ENCODE measurements at regions not wholly inside any gene's neighbourhood (a gene's known extent, or its start where the extent isn't known, plus 50 kb on each side); places are given as distances from the start of the nearest gene placed in this dataset.
"Not testable (repeated sequence)": the region's sequence is repeated elsewhere in the genome, so short reads cannot be mapped to it uniquely, and the experiment has no call there.

GRCh38 chr4:66225539-66225938, 555.2 kb upstream of the EPHA5 start:
- no peak for DNase-seq

GRCh38 chr4:66223068-66223703, 552.9 kb upstream of the EPHA5 start:
- no peak for DNase-seq

DNA sequence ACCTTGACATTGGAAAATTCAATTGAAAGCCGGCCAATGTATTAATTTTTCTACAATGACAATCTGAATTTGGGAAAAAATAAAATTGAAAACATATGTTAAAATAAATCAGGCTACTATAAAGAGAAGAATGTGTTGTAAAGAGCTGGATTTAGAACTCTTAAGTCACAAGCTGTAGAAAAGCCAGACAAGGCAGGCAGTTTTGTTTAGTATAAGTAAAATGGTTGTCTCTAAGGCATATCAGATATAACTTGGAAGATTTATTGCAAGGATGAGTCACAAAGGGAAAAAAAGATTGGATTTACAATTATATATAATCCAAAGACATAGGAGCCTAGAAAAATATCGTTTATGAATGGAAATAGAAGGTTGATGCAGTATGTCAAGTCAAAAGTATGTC, 549.1 kb upstream of the EPHA5 start:
- no peak for DNase-seq

DNA sequence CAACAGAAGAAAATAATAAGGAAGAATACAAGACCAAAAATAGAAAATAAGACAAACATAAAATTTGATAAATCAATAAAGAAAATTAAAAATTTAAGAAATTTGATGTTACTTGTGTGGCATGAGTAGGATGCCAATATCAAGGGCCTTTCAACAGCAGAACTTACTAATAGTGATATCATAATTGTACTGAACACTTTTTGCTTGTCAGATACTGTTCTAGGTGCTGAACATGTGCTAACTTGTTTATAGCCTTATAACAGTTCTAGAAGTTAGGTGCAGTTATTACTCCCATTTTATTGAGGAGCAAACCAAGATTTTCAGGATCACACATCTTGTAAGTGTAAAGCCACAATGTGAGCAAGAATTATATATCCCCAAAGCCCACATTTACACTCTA, 546.0 kb upstream of the EPHA5 start:
- no peak for DNase-seq

GRCh38 chr4:66212489-66212888, 542.2 kb upstream of the EPHA5 start:
- DNase-seq = no peak

- DNase-seq = no peak
These were observed 534.4 kb upstream of the EPHA5 start for GRCh38 chr4:66204534-66205247.

- DNase-seq = no peak
These were observed 532.6 kb upstream of the EPHA5 start for GRCh38 chr4:66202870-66203269.

DNA sequence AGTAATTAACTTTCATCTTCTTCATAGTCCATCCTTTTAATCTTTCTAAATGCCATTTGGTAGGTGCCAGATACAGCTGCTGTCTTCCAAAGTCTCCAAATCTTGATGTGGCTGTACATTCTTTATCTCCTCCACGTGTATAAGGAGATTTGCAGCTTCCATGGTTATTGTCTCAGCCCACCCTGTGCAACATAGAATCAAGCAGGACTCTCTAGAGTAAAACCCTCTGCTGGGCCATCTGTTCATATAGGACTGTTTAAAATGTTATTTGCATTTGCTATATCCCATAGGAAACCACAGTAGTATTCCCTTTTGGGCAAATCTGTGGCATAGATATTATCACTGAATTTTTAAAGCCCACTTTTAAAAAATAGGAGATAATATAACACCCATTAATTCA, 527.2 kb upstream of the EPHA5 start:
- no peak for DNase-seq

DNA sequence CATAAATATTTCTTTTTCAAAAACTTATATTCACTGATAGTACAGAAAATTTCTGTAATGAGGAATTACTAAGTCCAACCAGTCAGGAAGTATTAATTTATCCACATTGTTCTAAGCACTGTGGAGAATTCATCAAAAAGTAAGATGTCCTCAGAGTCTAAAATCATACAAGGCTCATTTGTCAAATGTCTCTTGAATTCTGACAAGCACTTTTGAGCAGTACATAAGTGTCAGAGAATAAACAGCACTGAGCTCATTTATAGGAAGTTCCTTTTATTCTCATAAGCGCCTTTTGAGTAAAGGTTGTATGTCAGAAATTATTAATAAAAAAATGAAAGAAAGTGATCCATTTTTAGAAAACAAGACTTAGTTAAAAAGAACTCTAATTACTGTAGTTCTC, 523.2 kb upstream of the EPHA5 start:
- no peak for DNase-seq

DNA sequence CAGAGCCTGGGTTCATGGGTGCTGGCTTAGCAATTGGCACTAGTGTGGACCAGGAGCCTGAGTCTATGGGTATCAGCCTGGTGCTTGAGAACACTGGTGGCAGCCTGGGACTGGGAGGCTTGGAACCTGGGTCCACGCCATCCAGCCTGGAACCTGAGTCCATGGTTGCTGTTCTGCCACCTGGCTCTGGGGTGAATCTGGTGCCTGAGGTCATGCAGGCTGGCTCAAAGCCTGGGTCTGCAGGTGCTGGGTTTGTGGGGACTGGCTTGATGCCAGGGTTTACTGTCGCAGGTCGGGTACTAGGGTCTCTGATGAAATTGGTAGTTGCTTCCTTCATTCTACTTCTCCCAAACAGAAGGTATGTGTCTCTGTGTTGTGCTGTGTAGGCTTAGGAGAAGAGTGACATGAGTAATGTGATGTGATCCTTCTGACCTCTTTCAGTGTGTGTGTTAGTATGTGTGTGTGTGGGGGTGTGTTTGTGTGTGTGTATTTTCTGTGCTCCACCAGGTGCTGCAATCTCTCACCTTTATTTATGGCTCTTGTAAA, 517.0 kb upstream of the EPHA5 start:
- no peak for DNase-seq

DNA sequence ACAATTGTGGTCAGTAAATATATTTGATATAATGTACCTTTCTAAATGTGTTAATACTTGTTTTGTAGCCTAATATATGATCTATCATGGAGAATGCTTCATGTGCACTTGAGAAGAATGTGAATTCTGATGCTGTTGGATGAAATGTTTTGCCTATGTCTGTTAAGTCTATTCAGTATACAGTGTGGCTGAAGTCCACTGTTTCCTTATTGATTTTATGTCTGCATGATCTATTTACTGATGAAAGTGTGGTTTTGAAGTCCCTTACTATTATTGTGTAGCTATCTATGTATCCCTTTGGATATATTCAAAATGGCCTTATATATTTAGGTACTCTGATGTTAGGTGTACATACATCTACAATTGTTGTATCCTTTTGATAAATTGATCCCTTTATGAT, 515.8 kb upstream of the EPHA5 start:
- DNase-seq = no peak

GRCh38 chr4:66182636-66183035, 512.3 kb upstream of the EPHA5 start:
- no peak for DNase-seq

DNA sequence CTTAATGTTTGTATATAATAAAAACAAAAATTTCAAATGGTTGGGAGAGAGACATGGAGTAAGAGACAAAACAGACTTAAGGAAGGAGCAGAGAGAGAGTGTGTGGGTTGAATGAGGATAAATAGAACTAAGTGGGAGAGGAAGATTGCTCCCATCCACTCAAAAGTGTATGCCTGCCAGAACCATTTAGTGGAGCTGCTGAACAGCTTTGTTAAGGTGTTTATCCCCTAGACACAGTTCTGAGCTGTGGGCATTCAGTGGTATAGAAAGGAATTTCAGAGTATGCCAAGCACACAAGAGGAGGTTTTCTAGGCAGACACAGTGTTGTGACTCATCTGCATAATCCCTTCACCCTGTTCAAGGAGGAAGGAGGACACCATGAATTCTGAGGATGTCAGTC, 508.6 kb upstream of the EPHA5 start:
- DNase-seq = no peak

DNA sequence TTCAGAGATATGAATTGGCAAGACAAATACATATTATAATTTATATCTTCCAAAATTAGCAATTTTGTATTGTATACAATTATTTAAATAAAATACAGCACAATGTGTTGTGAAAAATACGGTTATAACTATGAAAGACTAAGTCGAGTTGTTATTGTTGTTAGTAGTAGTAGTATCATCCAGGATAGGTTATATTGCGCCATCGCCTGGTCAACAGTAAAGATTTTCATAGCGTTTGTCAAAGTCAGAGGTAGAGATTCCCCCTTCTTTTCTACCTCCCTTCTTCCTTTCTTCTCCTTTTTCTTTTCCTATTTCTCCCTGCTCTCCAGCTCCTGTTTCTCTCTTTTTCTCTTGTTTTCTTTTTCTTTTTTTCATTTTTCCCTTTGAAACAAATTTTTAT, 499.1 kb upstream of the EPHA5 start:
- no peak for DNase-seq

DNA sequence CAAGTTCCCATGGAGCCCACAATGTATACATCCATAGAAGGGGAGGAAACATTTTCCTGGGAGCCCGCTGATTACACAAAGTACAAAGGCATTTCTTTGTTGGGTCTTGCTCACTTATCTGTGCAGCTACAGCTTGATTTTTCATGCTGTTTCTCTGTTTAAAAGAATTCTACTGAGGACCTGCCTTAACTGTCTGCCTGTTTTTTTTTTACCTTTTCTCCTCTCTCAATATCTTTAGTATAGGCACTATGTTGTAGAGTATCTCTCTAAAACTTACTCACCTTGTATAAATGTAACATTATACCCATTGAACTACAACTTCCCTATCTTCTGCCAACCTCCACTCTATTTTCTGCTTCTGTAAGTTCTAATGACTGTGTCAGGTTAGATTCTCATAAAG, 494.6 kb upstream of the EPHA5 start:
- DNase-seq = no peak

DNA sequence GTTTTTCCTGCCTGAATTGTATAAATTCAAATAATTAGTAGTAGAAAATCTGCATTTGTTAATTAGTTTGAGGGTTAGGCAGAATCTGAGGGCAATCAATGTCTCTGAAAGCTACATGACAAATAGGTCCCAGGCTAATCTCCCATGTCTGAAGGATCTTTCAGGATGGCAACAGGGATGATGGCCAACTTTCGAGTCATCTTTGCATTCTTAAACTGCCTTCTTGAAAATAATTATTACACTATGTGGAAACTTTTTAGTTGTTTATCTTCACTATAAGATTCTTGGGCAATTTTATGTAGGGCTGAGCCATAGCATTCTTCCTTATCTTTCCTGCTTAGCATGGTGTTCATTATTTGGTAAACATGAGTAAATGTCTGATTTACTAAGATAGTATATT, 490.3 kb upstream of the EPHA5 start:
- DNase-seq = no peak

DNA sequence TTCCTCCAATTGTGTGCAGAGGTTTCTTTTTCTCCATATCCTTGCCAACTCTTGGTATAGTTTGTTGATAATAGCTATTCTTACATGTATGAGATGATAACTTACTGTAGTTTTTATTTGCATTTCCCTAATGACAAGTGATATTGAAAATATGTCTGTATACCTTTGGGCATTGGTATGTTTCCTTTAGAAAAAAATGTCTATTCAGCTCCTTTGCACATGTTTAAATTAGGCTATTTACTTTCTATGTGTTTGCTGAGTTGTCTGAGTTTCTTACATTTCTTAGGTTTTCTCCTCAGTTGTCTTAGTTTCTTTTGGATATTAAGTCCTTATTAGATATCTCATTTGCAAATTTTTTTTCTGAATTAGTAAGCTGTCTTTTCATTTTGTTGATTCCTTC, 487.3 kb upstream of the EPHA5 start:
- no peak for DNase-seq

DNA sequence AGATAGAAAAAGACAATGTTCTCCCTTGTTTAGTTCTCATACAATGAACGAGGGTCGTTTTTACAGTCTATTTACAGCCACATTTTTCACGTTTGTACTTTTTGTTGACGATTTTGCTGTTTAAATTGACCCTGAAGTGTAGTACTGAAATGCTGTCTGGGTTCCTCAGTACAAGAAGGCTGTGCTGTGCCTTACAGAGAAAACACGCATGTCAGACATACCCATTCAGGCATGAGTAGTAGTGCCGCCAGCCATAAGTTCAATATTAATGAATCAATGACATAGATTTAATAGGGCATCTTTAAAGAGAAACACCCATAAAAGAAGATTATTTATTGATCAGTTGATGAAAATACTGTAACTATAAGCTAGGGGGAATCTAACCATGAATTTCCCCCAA, 459.8 kb upstream of the EPHA5 start:
- no peak for DNase-seq

DNA sequence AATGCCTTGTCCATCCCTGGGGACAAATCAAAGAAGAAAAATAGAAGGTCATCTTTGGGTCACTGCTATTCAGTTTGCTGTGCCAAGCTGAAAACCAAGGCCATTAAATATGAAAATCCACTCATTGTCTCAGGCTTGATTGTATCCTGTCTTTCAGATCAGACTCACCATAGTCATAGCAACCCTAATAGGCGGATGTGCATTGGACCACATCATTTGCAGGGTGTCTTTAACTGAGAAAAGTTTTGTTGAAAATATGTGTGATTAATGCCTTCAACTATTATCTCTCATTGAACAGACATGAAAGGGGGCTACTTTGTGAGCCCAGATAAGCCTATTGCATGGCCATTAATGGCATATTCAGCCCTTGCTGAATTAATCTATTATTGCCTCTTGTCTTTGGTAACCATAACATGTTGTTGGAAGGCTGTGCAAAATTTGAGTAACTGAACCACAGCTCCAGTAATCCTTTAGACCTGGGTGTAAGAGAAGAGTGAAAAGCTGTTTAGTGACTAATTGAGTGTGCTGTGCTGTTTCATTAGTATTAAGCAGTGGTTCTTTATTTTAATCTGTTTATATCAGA, 453.6 kb upstream of the EPHA5 start:
- no peak for DNase-seq

DNA sequence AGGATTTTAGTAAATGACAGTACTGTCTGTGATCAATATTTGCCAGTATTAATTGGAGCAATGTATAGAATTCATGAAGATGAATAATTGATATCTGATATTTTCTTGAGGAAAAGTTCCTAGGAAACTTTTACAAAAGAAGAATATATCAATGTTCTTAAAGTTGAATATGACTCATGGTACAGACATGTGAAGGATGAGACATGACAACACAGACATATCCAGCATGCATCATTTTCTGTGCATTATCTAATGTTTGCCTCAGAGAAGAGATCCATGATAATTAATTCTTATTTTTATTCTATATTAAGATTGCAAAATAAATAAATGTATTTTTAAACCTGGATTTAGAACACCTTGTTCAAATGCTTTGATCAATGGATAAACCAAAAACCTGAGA, 452.9 kb upstream of the EPHA5 start:
- no peak for DNase-seq

DNA sequence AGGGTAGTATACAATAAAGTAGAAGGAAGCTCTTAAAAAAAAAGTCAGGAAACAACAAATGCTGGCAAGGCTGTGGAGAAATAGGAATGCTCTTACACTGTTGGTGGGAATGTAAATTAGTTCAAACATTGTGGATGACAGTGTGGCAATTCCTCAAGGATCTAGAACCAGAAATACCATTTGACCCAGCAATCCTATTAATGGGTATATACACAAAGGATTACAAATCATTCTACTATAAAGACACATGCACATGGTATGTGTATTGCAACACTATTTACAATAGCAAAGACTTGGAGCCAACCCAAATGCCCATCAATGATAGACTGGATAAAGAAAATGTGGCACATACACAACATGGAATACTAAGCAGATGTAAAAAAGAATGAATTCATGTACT, 444.9 kb upstream of the EPHA5 start:
- not testable (repeated sequence) for DNase-seq

- no peak for DNase-seq
These were observed 438.6 kb upstream of the EPHA5 start for GRCh38 chr4:66108898-66109297.

DNA sequence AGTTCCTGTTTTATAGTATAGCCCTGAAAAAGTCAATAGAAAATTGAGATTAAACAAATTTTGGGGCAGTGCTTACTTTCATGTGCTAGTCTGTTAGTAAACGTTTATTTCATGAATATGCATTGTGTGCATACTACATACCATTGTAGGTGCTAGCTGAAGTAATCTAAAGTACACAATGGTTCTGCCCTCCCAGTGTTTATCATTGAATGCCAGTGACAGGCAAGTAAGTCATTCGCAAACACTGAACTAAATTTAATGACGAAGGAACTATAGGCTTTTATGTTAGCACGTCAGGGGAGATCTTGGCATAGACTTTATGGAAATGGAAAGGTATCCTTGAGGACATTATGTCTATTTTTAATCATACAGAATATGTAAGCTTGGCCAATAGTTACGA, 426.9 kb upstream of the EPHA5 start:
- DNase-seq = no peak

DNA sequence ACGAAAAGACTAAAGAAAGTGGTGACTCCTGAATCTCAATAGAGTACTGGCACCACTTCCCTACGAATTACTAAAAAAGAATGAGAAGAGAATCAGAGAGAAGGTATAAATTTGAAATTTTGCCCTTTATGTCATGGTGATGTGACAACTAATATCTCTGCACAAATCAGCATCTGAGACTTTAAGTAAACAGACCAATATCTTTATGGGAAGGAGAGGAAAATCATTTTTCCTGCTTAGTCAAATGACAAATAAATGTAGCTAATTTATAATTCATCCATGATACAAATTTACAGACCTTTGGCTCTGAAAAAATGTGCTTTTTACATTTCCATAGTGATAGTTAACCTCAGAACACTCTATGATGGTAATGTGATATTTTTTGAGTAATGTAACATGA, 424.8 kb upstream of the EPHA5 start:
- no peak for DNase-seq
